ENCODE measurements at regions not wholly inside any gene's neighbourhood (a gene's known extent, or its start where the extent isn't known, plus 50 kb on each side); places are given as distances from the start of the nearest gene placed in this dataset.

- DNase-seq (ENCODE audit: low read depth in 2 of 3, low spot score in 2 of 3) = no peak
Measured at GRCh38 chr17:79478841-79479240, 132.0 kb downstream of the RBFOX3 start.

DNA sequence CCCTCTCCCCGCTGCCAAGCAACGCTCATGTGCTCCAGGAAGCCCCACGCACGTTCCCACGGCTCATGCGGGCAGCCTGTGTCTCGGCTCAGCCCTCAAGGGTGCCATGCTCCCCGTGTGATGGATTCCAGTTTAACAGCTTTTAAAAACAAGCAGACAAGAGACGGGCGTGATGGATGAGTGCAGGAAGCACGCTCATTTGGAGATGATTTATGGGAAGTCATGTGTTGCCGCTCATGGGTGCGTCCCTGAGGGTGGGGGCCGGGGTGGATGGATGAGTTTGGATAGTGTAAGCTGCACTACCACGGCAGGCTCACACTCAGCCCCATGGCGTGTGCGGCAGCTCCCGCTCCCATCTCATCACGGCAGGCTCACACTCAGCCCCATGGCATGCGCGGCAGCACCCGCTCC lies 132.8 kb downstream of the RBFOX3 start:
- DNase-seq (ENCODE audit: low read depth in 2 of 3, low spot score in 2 of 3) = no peak

- no peak for DNase-seq (ENCODE audit: low read depth in 2 of 3, low spot score in 2 of 3)
Measured at GRCh38 chr17:79476074-79476652, 134.7 kb downstream of the RBFOX3 start.

GRCh38 chr17:79473876-79474440 lies 136.9 kb downstream of the RBFOX3 start:
- DNase-seq (ENCODE audit: low read depth in 2 of 3, low spot score in 2 of 3) = no peak

DNA sequence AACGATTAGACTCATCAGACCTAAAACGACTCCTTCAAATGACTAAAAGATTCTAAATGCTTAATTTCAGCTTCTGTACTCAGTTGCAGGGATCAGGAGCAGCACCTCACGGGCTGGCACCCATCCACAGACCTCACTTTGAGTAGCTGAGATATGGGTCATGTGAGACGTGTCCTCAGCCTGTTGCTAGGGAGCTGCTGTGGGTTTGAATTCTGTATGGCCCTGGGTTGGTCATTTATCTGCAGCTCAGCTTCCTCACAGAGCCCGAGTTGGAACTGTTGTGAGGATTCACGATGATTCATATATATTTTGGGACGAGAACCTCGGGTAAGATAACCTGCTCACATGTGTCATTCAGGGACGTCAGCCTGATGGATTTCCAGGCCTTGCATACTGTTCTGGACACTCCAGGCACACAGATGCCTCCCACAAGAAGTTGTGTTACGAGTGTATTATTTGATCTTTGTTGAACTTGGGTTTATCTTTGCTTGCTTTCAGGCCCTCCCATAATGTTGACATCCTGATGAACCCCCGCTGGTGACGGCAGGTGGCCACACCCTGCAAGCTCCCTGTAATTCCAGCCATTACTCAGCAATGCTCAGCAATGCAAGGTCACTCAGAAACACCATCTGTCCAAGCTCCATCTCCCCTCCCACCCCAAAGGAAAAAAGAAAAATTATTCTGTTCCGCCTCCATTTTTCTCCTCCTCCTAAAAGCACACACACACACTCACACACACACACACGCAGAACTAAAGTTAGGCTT lies 137.6 kb downstream of the RBFOX3 start:
- no peak for DNase-seq (ENCODE audit: low read depth in 2 of 3, low spot score in 2 of 3)

DNA sequence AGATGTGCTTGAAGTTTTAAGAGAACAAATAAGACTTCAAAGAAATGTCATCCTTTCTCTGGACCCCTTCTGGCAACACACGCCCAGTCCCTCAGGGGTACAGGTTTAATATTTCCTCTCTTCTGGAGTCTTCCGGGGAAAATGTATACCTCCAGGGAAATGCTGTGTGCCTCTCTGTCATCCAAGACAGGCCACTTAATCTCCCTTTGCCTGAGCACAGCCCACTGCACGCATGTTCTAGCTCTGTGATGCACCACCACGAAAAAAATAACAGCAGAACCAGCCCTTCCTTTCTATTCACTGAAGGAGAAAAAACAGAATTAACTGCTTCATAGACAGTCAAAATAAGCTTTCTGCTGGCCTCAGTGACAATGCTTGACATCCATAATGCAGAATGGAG lies 140.1 kb downstream of the RBFOX3 start:
- no peak for DNase-seq (ENCODE audit: low read depth in 2 of 3, low spot score in 2 of 3)

GRCh38 chr17:79469646-79470045 lies 141.2 kb downstream of the RBFOX3 start:
- no peak for DNase-seq (ENCODE audit: low read depth in 2 of 3, low spot score in 2 of 3)

DNA sequence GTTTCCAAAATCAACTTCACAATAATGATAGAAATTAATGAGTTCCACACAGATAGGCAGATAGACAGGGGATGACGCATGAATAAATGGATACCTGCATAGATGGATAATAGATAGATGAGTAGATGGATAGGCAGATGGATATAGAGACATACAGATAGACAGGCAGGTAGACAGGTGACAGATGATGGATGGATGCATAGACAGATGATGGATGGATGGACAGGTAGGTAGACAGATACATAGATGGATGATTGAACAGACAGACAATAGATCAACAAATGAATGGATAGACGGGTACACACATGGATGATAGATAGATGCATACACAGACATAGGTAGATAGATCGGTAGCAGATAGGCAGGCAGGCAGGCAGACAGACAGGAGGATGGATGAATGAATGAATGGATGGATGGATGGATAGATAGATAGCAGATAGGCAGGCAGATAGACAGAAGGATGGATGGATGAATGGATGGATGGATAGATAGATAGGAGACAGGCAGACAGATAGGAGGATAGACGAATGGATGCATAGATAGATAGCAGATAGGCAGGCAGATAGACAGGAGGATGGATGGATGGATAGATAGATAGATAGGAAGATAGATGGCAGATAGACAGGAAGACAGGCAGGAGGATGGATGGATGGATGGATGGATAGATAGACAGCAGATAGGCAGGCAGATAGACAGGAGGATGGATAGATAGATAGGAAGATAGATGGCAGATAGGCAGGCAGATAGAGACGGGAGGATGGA lies 142.5 kb downstream of the RBFOX3 start:
- DNase-seq (ENCODE audit: low read depth in 2 of 3, low spot score in 2 of 3) = no peak

GRCh38 chr17:79466562-79467350 lies 144.1 kb downstream of the RBFOX3 start:
- no peak for DNase-seq (ENCODE audit: low read depth in 2 of 3, low spot score in 2 of 3)

DNA sequence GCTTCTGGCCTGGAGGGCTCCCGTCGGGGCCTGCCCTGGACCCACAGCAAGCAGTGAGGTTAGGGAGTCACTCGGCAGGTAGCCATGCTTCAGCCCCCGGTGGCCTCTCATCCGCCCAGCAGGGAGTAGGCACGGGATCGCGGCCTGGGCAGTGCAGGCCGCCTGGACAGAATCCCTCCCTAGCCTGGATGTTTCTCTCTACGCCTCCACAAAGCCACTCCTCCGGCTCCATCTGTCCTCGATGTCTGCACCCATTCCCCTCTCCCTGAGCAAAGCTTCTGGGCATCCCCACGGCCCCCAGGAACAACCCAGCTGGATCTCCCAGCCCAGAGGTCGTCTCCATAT lies 145.2 kb downstream of the RBFOX3 start:
- DNase-seq (ENCODE audit: low read depth in 2 of 3, low spot score in 2 of 3) = no peak

- no peak for DNase-seq (ENCODE audit: low read depth in 2 of 3, low spot score in 2 of 3)
Measured at GRCh38 chr17:79465011-79465680, 145.7 kb downstream of the RBFOX3 start.

DNA sequence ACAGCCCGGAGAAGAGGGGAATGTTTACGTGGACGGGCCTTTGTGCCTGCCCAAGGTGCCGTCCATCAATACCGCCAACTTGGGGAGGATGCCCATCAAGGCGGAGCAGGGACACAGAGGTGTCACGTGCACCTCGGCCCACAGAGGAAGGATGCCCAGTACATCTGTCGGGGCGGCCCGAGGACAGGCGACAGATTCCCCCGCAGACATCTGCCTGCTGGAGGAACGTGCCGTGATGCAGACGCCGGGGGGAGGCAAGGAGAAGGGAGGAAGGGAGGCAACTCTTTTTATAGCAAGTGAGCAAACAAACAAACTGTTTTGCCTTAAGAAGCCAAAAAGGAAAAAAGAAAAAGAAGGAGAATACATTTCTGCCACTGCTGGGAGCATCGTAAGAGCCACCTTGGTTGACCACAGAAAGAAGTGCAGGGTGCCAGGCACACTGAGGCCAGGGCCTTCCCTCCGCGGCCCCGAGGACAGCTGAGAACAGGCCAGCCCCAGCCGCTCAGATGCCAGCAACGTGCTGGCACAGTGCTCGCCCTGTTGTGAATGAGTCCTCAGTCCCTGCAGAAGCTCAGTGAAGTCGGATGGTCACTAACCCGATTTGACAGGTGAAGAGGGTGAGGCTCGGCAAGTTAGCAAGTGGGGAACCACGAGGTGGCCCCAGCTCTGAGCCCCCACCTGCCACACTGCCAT lies 146.4 kb downstream of the RBFOX3 start:
- no peak for DNase-seq (ENCODE audit: low read depth in 2 of 3, low spot score in 2 of 3)

DNA sequence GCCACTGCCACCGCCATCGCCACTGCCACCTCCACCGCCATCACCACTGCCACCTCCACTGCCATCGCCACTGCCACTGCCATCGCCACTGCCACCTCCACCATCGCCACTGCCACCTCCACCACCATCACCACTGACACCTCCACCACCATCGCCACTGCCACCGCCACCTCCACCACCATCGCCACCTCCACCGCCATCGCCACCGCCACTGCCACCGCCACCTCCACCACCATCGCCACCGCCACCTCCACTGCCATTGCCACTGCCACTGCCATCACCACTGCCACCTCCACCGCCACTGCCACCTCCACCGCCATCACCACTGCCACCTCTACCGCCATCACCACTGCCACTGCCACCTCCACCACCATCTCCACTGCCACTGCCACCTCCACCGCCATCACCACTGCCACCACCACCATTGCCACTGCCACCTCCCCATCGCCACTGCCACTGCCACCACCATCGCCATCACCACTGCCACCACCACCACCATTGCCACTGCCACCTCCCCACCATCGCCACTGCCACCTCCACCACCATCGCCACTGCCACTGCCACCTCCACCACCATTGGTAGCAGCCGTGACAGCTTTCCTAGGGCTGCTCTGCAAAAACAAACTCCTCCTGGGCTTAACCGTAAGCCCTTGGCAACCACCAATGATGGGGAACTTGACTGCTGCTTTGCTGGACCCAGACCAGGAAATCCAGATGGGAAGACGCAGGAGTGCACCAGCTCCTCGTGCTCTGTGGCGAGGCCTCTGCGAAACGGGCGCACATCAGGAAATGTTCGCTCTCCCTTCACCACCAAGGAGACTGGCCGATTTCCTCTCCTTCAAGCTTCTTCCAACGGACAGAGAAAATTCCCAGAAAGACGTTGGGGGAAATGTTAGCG lies 147.2 kb downstream of the RBFOX3 start:
- DNase-seq (ENCODE audit: low read depth in 2 of 3, low spot score in 2 of 3) = no peak

DNA sequence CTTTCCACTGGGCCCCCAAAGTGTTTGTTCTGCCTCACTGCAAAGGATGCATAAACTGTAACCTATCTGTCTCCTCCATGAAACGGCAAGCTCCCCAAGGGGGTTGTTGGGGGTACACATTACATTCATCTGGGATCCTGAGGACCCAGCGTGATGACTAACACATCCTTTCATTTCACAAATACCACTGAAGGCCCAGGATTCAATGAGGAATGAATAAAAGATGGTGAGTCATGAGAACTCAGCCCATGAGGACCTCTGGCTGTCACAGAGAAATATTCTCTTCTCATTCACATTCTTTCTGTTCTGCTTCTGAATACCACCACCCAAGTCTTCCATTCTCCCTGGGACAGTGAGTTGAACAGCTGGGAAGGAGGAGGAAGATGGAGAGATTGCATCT lies 149.8 kb downstream of the RBFOX3 start:
- no peak for DNase-seq (ENCODE audit: low read depth in 2 of 3, low spot score in 2 of 3)

GRCh38 chr17:79459846-79460245 lies 151.0 kb downstream of the RBFOX3 start:
- no peak for DNase-seq (ENCODE audit: low read depth in 2 of 3, low spot score in 2 of 3)

GRCh38 chr17:79459003-79459655 lies 151.7 kb downstream of the RBFOX3 start:
- no peak for DNase-seq (ENCODE audit: low read depth in 2 of 3, low spot score in 2 of 3)

DNA sequence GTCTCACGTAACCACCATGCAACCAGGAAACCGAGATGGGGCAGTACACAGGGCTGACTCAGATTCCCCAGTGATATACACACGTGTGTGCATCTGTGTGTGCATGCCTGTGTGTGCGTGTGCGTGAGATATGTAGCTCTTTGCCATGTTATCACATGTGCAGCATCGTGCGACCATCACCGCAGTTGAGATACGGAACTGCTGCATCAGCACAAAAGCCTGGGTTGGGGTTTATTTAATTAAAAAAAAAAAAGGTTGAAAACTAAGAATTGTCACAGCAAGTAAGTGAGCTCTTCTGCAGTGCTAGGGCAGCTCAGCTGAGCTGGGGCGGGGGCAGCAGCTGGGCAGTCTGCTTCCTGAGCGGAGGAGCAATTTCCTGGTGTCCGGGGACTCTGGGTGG lies 152.5 kb downstream of the RBFOX3 start:
- no peak for DNase-seq (ENCODE audit: low read depth in 2 of 3, low spot score in 2 of 3)

DNA sequence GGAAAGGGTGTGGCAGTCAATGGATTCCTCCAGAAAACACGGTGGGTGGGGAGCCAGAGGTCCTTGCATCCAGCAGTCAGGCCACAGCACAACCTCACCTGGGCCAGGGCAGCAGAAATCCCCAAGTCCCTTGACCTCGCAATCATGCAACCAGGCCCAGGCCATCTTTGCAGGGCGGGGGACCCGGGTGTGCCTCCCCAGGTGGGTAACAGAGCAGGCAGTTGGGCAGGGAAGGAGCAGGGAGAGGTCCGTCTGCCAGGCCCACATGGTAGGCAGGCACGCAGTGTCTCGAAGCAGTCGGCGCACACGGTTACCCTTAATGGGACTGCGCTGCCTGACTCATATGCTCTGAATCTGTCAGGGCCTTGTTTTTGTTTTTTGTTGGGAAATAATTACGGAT lies 153.0 kb downstream of the RBFOX3 start:
- no peak for DNase-seq (ENCODE audit: low read depth in 2 of 3, low spot score in 2 of 3)

DNA sequence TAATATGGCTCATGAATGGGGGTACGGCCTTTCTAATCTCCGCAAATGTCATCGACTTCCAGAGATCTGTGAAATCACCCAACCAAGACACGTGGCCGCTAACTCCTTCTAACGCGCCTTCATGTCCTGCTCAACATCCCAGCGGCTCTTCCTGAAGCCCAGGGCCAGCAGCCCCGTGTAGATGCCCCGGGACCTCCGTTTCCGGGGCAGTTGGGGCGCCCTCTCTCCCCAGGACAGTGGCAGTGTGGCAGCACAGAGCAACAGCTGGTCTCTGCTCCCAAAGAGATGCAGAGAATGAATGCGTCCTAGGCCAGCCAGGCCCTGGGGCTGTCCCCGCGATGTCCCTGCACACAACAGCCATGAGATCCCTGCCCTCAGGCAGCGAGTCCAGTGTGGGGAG lies 153.5 kb downstream of the RBFOX3 start:
- no peak for DNase-seq (ENCODE audit: low read depth in 2 of 3, low spot score in 2 of 3)

Data from activated CD8-positive, alpha-beta memory T cell treated with anti-CD3 and anti-CD28 coated beads for 48 hours (primary cell).